K562 (cell line): ENCODE measurements at regions not wholly inside any gene's neighbourhood (a gene's known extent, or its start where the extent isn't known, plus 50 kb on each side); places are given as distances from the start of the nearest gene placed in this dataset.

Experiments used
- ZBTB26 ChIP-seq: fragments of 450-650 bp; formaldehyde crosslinking; IDR thresholded peaks from 2 replicates; pipeline ENCODE4 v1.4.0; 2022; ENCODE audit warnings: missing genetic modification characterization
- ZBTB8A ChIP-seq: fragments of 450-650 bp; IDR thresholded peaks from 2 replicates; pipeline ENCODE4 v1.6.1; 2018; ENCODE audit warnings: mild to moderate bottlenecking, moderate library complexity; ENCODE audit not compliant: partially characterized antibody
- TF ChIP-seq, protein P1 (sequence below): fragments of 450-650 bp; formaldehyde crosslinking; IDR thresholded peaks from 2 replicates; pipeline ENCODE4 v1.4.0; 2020; ENCODE audit warnings: mild to moderate bottlenecking, moderate library complexity

DNA sequence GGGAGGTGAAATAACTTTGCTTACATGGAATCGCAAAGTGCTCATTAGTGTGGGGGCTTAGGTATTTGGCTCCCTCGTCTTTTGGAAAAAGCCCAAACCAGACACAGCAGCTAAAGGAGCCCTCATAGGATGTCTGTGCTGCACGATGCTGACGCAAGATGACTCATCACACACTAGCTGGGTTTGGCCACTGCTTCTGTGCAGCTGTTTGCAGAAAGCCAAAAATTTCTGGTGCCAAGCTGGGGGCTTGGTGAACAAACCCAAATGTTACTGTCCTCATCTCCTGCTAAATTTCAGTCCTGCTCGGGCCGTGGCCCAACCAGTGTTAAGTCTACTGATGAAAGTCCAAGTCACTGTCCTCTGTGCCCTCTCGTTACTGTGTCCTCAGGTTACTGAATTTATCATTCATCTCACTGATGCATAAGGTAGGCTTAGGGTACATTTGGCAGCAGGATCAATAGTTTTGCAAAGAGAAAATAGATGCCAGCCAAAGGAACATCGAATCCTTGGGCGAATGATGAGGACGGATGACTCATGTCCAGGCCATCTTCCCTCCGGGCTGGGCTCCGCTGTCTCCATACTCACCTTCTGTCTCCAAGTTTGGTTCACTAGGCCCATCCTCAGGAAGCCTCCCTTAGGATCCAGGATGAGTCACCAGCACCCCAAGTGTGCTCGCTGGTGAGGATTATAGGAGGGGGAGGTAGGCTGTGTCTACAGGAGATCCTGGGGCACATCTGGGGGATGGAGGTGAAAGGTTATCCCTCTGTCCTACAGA lies 177.7 kb downstream of the ADSS2 start:
- no peak for TF ChIP-seq ZBTB26 (CRISPR knock-in tag)
- TF ChIP-seq, protein P1, sequence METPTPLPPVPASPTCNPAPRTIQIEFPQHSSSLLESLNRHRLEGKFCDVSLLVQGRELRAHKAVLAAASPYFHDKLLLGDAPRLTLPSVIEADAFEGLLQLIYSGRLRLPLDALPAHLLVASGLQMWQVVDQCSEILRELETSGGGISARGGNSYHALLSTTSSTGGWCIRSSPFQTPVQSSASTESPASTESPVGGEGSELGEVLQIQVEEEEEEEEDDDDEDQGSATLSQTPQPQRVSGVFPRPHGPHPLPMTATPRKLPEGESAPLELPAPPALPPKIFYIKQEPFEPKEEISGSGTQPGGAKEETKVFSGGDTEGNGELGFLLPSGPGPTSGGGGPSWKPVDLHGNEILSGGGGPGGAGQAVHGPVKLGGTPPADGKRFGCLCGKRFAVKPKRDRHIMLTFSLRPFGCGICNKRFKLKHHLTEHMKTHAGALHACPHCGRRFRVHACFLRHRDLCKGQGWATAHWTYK, result no peak
- TF ChIP-seq ZBTB8A, result no peak
